ENCODE measurements at regions not wholly inside any gene's neighbourhood (a gene's known extent, or its start where the extent isn't known, plus 50 kb on each side); places are given as distances from the start of the nearest gene placed in this dataset.

DNA sequence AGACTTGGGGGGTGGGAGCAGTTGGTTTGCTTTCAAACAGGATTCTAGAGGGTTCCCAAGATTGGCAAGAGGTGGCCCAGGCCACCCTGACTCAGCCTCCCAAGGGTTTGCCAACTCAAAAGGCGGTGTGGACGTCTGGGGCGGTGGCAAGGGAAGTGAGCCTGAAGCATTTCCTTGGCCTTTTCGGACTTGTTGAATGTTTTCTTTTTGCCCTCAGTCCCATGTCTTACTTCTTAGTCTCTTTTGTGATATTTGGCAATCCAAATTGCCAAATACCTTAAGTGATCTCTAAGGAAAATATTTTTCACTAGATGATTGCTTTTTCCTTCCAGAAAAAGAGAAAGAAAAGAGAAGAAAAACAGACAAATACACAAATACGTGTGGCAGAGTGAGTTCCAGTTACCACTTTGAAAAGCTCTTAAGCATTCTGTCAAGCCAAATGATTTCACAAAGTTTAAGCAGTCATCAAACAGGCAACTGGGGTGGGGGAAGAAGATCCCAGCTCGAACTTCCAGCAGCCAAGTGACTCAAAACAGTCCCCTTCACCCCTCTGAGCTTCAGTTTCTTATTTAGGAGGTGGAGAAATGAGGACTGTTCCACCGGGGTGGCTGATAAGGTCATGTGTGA is 374.6 kb upstream of the USP24 start:
- no peak for DNase-seq

DNA sequence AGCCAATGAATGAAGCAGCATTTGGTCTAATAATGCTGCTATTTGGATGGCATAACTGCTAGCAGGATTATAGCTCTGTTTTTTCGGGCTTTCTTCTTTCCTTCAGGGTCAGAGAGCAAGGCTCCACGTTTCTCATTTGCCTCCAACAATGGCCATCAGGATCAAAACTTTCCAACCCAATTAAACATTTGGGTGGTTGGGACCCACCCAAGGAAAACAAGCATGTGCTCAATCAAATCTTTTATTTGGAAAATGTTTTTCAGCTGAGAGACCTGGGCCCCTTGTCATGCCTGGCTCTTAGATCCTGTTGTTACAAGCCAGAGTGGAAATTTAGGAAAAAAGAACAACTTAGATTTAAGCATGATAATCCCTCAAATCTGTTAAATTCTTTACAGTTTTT is 373.1 kb upstream of the USP24 start:
- no peak for DNase-seq

- DNase-seq = no peak
These were observed 371.6 kb upstream of the USP24 start for GRCh38 chr1:55586771-55587170.

- no peak for DNase-seq
These were observed 370.2 kb upstream of the USP24 start for GRCh38 chr1:55585402-55585792.

DNA sequence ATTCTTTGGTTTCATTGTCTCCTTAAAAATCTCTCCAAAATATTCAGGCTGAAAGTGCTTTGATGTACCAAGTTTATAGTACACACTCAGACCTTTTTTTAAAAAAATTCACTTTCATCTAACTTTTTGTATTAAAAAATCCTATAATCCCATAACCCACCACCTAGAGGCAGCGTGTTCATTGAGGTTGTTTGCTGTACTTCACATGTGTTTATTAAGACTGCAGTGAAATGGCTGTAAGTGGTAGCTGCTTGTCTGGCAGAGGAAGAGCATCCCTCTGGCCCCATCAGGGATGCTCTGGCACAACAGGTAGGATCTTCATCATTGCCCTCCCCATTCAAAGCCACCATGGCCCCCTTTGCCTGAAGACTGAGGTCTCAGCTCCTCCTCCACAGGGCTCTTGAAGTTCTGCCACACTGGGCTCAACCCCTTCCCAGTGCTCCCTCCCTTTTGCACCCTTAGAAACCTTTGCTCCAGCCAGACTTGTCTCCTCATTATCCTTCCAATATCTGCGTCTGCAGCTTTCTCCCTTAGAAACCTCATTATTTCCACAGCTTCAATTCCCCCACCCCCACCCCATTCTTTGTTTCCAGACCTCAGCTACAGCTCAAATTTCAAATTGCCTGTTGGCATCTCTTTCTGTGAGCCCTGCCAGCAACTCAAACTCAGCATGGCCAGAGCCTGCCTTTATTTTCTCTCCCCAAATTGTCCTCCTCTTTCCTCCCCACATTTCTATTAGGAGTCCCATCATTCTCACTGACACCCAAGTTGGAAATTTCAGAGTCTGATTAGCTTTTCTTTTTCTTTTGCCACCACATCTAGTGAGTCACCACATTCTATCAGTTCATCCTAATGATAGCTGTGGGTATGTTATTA is 369.6 kb upstream of the USP24 start:
- DNase-seq = no peak

DNA sequence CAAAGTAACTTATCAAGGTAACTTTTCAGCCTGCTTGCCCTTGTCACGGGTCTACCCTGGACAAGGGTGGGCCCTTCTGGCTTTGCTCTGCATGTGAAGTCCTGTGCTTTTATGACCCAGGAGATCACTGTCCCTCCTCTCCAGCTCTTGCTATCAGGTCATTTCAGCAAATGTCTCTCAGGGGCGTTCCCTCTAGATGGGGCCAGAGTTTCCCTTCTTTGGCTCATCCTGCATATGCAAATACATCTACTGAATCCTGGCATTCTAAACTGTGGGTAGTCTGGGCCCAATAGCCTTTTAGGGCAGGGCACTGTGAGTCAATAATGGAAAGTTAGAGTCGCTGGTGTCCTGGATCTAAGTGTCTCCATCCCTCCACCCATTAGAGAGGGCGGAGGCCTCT is 366.9 kb upstream of the USP24 start:
- no peak for DNase-seq

DNA sequence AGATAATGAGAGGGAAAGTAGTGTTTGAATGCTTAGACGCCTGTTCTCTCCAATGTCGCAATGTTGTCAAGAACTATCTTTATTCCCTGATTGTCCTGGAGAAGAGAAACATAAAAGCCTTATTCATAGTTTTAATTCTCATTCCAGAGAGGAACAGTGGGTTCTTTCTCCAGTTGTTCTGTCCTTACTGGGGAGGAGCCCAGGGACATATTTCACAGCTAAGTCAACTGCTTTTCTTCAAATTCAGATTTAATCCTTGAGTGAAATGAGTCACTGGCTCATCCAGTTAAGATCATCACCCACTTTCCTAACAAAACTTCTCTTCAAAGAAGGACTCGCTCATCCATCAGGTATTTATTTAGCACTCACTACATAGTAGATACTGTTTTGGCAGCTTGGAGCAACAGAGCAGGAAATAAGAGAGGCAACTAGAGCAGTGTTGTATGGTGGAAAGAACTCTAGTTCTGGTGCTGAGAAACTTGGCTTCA is 365.7 kb upstream of the USP24 start:
- no peak for DNase-seq

- DNase-seq = no peak
These were observed 364.3 kb upstream of the USP24 start for GRCh38 chr1:55579332-55580001.

GRCh38 chr1:55578646-55579045 is 363.5 kb upstream of the USP24 start:
- no peak for DNase-seq

DNA sequence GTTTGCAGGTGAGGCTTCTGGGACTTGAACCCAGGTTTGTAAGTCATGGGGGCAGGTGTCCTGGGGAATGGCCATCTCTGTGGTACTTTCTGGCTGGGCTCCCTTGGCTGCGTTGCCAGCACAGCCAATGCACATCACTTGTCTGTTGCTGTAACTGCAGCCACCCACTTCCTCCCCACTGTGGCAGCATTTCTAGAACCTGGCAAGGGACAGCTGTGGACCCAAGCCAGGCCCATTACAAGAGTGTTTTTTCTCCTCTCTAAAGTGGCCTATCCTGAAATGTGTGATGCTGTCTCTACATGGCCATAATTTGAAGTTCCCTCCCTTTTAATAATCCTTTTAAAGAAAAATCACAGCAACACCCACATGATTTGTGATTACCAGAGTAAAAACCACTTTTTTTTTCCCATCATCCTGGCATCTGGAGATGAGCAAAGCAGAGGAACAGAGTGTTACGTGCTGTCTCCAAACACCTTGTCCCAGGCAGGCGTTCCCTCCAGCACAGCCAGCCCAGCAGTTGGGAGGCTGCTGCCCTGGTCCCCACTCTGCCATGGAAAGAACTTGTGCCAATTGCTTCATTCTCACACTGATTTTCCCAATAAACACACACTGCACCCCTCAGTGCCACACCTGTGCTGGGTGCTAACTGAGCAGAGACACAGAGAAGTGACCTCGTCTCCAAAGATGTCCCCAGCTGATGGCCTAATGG is 360.6 kb upstream of the USP24 start:
- no peak for DNase-seq

GRCh38 chr1:55574691-55575225 is 359.6 kb upstream of the USP24 start:
- DNase-seq = no peak

- no peak for DNase-seq
These were observed 357.9 kb upstream of the USP24 start for GRCh38 chr1:55572878-55573734.

DNA sequence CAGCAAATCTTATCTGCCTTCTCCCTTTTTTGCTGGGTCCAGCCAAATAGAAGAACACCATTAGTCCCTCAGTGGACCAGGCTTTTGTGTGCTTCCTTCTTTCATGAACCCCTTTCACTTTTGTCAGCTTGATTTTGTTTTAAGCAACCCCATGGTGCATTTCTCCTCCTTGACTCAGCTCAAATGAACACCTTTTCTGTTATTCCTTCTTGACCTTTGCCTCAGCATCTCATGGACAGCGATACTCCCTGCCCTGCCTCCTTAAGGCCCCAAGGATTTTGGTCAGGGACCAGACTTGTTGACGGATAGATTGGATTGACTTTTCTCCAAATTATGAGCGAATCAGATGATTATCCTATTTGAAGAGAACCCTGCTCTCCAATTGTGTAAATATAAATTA is 356.6 kb upstream of the USP24 start:
- no peak for DNase-seq

- DNase-seq = no peak
These were observed 354.3 kb upstream of the USP24 start for GRCh38 chr1:55569417-55569816.

- DNase-seq = no peak
These were observed 353.6 kb upstream of the USP24 start for GRCh38 chr1:55568732-55569131.

DNA sequence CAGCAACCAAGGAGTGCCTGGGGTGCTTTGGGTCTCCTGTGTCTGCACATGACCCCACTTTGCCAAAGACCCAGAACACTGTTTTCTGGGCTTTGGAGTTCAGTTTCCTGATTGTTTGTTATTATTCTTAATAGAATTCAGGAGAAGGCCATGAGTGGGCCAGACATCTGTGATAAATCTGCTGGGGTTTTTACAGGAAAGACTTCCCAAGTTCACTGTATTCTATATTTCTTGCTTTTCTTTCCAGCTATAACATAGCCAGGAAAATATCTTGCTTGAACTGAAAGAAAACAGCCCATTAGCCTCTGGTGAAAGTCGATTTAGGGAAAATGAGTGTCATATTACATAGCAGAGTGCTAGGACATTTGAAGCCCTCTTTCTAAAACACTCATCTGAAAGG is 345.1 kb upstream of the USP24 start:
- no peak for DNase-seq

GRCh38 chr1:55559842-55560241 is 344.7 kb upstream of the USP24 start:
- DNase-seq = no peak

DNA sequence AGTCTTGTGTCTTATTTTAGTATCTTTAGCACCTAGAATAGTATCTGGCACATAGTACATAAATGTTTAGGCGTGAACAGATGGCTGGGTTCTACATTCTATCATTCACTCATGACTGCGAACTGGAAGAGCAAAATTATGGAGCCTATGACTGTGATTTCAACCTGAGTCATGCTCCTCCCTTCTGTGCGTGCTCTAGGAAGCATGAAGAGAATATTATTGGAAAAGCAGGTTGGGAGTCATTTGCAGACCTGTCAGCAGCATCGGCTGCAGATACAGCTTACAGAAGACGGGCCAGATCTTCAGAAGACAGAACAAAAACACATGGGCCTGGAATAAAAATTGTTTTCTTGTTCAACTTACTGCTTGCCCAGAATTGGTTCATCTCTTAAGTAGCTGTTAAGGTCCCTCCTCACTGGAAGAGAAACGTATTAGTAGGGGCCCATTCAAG is 344.0 kb upstream of the USP24 start:
- no peak for DNase-seq

- no peak for DNase-seq
These were observed 343.4 kb upstream of the USP24 start for GRCh38 chr1:55558515-55558914.

DNA sequence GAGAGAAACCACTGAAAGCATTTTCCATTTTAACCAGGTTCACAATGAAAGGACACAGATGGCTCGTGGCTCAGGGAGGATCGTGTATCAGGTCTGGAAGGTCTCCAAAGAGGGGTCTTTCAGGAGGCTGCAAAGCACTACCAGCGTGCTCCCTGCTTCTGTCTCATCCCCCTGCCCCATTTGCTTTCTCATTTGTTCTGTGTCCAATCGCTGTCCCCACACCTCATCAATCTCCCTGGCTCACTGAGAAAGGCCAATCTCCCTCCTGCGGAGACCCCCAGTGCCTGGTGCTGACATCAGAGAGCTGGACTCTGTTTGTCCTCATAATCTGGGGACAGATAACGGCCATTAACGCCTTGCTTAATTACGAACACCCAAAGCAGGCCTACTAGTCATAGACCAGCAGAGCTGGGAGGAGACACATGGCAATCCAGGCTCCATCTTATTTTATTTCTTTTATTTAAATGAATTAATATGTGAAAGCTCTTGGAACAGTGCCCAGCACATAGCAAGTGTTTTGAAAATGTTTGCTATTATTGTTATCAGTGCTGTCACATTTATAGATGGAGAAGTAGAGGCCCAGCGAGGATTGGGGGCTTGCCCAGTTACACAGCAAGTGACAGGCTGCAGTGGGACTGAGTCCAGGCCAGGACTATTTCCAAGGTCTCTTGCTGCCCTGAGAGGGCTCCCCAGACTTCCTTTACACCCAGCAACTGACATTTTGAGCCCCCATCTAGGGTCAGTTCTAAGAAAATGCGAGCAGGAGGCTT is 341.0 kb upstream of the USP24 start:
- DNase-seq = no peak

- no peak for DNase-seq
These were observed 339.4 kb upstream of the USP24 start for GRCh38 chr1:55554611-55555010.
